A549 (cell line): ENCODE measurements at regions not wholly inside any gene's neighbourhood (a gene's known extent, or its start where the extent isn't known, plus 50 kb on each side); places are given as distances from the start of the nearest gene placed in this dataset.

ENCODE experiments used
- CHD2 ChIP-seq: fragments of 150-350 bp; IDR thresholded peaks from 2 replicates; pipeline ENCODE4 v1.6.1; 2014; ENCODE audit warnings: low read length; ENCODE audit not compliant: partially characterized antibody
- GATA3 ChIP-seq: IDR thresholded peaks from 2 replicates; pipeline ENCODE4 v1.6.1; 2012; ENCODE audit warnings: borderline replicate concordance
- HOXA7 ChIP-seq: fragments of 250-450 bp; sonication (Bioruptor Pico); IDR thresholded peaks from 2 replicates; pipeline ENCODE4 v1.5.0; 2020; ENCODE audit warnings: mild to moderate bottlenecking, moderate library complexity
- POLR2A ChIP-seq: IDR thresholded peaks from 2 replicates; pipeline ENCODE4 v1.6.1; 2012; ENCODE audit warnings: mild to moderate bottlenecking, low read length
- RARB ChIP-seq: fragments of 250-450 bp; sonication (Bioruptor Pico); IDR thresholded peaks from 2 replicates; pipeline ENCODE4 v1.8.0; 2021; ENCODE audit warnings: mild to moderate bottlenecking, moderate library complexity
- RNF2 ChIP-seq: fragments of 200-600 bp; sonication (generic); IDR thresholded peaks from 2 replicates; pipeline ENCODE4 v1.6.1; 2016; ENCODE audit warnings: low read depth, mild to moderate bottlenecking, antibody characterized with exemption, moderate library complexity, borderline replicate concordance
- TF ChIP-seq, protein P1 (sequence below): fragments of >200 bp; sonication (Bioruptor Twin); formaldehyde crosslinking; IDR thresholded peaks from 3 replicates; pipeline ENCODE4 v1.5.1; 2016
- TF ChIP-seq, protein P2 (sequence below): fragments of 200-600 bp; sonication (generic); IDR thresholded peaks from 2 replicates; pipeline ENCODE4 v1.6.1; 2016; ENCODE audit warnings: antibody characterized with exemption, mild to moderate bottlenecking, moderate library complexity
- TF ChIP-seq, protein P3 (sequence below): fragments of 450-650 bp; IDR thresholded peaks from 2 replicates; pipeline ENCODE4 v1.6.1; 2014; ENCODE audit warnings: antibody characterized with exemption

DNA sequence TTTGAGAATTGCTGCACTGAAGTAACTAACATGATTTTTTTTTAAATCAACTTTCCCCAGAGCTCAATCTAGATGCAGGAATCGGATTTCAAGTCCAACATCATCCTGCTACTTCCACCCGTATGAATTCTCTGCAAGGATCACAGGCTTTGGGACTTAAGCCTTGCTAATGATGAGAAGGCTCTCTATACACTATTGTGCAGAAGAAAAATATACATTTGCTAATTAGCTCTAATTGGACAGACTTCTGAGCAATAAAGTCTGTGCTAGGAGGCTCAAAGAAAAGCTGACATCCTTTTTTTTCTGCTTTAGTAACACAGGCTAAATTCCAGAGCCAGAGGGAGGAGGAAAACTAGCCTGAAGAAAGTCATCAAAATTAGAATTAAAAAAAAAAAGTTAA is 433.6 kb downstream of the PMP22 start:
- TF ChIP-seq CHD2 (no peak), HOXA7 (CRISPR knock-in tag) (no peak), RARB (CRISPR knock-in tag) (no peak), GATA3 (no peak), POLR2A (no peak), RNF2 (no peak)
- TF ChIP-seq, protein P1, sequence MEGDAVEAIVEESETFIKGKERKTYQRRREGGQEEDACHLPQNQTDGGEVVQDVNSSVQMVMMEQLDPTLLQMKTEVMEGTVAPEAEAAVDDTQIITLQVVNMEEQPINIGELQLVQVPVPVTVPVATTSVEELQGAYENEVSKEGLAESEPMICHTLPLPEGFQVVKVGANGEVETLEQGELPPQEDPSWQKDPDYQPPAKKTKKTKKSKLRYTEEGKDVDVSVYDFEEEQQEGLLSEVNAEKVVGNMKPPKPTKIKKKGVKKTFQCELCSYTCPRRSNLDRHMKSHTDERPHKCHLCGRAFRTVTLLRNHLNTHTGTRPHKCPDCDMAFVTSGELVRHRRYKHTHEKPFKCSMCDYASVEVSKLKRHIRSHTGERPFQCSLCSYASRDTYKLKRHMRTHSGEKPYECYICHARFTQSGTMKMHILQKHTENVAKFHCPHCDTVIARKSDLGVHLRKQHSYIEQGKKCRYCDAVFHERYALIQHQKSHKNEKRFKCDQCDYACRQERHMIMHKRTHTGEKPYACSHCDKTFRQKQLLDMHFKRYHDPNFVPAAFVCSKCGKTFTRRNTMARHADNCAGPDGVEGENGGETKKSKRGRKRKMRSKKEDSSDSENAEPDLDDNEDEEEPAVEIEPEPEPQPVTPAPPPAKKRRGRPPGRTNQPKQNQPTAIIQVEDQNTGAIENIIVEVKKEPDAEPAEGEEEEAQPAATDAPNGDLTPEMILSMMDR = no peak
- TF ChIP-seq, protein P2, sequence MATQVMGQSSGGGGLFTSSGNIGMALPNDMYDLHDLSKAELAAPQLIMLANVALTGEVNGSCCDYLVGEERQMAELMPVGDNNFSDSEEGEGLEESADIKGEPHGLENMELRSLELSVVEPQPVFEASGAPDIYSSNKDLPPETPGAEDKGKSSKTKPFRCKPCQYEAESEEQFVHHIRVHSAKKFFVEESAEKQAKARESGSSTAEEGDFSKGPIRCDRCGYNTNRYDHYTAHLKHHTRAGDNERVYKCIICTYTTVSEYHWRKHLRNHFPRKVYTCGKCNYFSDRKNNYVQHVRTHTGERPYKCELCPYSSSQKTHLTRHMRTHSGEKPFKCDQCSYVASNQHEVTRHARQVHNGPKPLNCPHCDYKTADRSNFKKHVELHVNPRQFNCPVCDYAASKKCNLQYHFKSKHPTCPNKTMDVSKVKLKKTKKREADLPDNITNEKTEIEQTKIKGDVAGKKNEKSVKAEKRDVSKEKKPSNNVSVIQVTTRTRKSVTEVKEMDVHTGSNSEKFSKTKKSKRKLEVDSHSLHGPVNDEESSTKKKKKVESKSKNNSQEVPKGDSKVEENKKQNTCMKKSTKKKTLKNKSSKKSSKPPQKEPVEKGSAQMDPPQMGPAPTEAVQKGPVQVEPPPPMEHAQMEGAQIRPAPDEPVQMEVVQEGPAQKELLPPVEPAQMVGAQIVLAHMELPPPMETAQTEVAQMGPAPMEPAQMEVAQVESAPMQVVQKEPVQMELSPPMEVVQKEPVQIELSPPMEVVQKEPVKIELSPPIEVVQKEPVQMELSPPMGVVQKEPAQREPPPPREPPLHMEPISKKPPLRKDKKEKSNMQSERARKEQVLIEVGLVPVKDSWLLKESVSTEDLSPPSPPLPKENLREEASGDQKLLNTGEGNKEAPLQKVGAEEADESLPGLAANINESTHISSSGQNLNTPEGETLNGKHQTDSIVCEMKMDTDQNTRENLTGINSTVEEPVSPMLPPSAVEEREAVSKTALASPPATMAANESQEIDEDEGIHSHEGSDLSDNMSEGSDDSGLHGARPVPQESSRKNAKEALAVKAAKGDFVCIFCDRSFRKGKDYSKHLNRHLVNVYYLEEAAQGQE = no peak
- TF ChIP-seq, protein P3, sequence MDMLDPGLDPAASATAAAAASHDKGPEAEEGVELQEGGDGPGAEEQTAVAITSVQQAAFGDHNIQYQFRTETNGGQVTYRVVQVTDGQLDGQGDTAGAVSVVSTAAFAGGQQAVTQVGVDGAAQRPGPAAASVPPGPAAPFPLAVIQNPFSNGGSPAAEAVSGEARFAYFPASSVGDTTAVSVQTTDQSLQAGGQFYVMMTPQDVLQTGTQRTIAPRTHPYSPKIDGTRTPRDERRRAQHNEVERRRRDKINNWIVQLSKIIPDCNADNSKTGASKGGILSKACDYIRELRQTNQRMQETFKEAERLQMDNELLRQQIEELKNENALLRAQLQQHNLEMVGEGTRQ = no peak
